HEK293 (cell line): ENCODE measurements at regions not wholly inside any gene's neighbourhood (a gene's known extent, or its start where the extent isn't known, plus 50 kb on each side); places are given as distances from the start of the nearest gene placed in this dataset.

Source experiments
- ZNF121 ChIP-seq: fragments of 450-650 bp; formaldehyde crosslinking; IDR thresholded peaks from 2 replicates; pipeline ENCODE4 v1.5.1; 2016; ENCODE audit warnings: missing biosample characterization, missing genetic modification characterization
- TF ChIP-seq, protein P1 (sequence below): fragments of 450-650 bp; formaldehyde crosslinking; IDR thresholded peaks from 2 replicates; pipeline ENCODE4 v1.5.1; 2016; ENCODE audit warnings: missing biosample characterization, missing genetic modification characterization
- TF ChIP-seq, protein P2 (sequence below): fragments of 450-650 bp; formaldehyde crosslinking; IDR thresholded peaks from 2 replicates; pipeline ENCODE4 v1.5.1; 2016; ENCODE audit warnings: missing biosample characterization, missing genetic modification characterization
- TF ChIP-seq, protein P3 (sequence below): fragments of 450-650 bp; formaldehyde crosslinking; IDR thresholded peaks from 2 replicates; pipeline ENCODE4 v1.5.1; 2016; ENCODE audit warnings: missing biosample characterization, missing genetic modification characterization

DNA sequence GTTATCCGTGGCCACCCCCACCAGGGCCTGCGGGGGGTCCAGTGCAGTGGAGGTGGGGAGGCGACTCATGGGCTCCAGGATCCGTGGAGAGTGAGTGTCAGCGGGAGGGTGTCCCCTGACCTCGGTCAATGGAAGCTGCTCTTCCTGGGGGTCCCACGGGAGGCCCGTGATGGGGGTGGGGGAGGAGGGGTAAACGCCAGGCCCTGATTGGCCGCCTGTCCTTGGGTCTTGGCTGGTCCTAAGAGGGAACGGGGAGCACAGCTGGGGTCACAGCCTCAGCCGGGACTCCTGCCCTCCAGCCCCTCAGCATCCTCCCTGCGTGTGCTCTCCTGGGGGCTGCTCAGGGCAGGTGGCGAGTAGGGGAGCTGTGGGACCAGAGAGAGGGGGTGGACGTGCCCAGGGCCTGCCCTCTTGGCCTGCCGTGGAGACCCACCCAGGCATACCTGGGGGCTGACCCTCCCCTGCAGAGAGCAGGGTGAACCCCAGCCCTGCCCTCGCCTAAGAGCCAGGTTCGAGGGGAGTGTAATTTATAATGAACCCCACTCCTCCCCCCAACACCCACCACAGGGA is 184.6 kb downstream of the GOLGA6L6 start:
- TF ChIP-seq, protein P1, sequence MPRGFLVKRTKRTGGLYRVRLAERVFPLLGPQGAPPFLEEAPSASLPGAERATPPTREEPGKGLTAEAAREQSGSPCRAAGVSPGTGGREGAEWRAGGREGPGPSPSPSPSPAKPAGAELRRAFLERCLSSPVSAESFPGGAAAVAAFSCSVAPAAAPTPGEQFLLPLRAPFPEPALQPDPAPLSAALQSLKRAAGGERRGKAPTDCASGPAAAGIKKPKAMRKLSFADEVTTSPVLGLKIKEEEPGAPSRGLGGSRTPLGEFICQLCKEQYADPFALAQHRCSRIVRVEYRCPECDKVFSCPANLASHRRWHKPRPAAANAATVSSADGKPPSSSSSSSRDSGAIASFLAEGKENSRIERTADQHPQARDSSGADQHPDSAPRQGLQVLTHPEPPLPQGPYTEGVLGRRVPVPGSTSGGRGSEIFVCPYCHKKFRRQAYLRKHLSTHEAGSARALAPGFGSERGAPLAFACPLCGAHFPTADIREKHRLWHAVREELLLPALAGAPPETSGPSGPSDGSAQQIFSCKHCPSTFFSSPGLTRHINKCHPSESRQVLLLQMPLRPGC (tag by site-specific recombination) = no peak
- TF ChIP-seq, protein P2, sequence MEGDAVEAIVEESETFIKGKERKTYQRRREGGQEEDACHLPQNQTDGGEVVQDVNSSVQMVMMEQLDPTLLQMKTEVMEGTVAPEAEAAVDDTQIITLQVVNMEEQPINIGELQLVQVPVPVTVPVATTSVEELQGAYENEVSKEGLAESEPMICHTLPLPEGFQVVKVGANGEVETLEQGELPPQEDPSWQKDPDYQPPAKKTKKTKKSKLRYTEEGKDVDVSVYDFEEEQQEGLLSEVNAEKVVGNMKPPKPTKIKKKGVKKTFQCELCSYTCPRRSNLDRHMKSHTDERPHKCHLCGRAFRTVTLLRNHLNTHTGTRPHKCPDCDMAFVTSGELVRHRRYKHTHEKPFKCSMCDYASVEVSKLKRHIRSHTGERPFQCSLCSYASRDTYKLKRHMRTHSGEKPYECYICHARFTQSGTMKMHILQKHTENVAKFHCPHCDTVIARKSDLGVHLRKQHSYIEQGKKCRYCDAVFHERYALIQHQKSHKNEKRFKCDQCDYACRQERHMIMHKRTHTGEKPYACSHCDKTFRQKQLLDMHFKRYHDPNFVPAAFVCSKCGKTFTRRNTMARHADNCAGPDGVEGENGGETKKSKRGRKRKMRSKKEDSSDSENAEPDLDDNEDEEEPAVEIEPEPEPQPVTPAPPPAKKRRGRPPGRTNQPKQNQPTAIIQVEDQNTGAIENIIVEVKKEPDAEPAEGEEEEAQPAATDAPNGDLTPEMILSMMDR (tag by site-specific recombination) = no peak
- TF ChIP-seq ZNF121 (tag by site-specific recombination) = no peak
- TF ChIP-seq, protein P3, sequence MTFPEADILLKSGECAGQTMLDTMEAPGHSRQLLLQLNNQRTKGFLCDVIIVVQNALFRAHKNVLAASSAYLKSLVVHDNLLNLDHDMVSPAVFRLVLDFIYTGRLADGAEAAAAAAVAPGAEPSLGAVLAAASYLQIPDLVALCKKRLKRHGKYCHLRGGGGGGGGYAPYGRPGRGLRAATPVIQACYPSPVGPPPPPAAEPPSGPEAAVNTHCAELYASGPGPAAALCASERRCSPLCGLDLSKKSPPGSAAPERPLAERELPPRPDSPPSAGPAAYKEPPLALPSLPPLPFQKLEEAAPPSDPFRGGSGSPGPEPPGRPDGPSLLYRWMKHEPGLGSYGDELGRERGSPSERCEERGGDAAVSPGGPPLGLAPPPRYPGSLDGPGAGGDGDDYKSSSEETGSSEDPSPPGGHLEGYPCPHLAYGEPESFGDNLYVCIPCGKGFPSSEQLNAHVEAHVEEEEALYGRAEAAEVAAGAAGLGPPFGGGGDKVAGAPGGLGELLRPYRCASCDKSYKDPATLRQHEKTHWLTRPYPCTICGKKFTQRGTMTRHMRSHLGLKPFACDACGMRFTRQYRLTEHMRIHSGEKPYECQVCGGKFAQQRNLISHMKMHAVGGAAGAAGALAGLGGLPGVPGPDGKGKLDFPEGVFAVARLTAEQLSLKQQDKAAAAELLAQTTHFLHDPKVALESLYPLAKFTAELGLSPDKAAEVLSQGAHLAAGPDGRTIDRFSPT = no peak
